Endodermal cell (in vitro differentiated cells): ENCODE measurements at regions not wholly inside any gene's neighbourhood (a gene's known extent, or its start where the extent isn't known, plus 50 kb on each side); places are given as distances from the start of the nearest gene placed in this dataset.

Experiments
- DNase-seq: peaks from one replicate; pipeline ENCODE4 v3.0.0-alpha.2; 2017
- H3K27ac ChIP-seq: 2 replicates; pipeline ENCODE4 v1.5.1; 2013; ENCODE audit warnings: mild to moderate bottlenecking, low read depth, low read length, moderate library complexity
- H3K27me3 ChIP-seq: 2 replicates; pipeline ENCODE4 v1.6.1; 2013; ENCODE audit warnings: mild to moderate bottlenecking, low read length, moderate library complexity; ENCODE audit not compliant: insufficient read depth, control insufficient read depth, poor library complexity, severe bottlenecking
- H3K36me3 ChIP-seq: 2 replicates; pipeline ENCODE4 v1.7.0; 2013; ENCODE audit warnings: mild to moderate bottlenecking, low read length, moderate library complexity; ENCODE audit not compliant: control insufficient read depth, insufficient read depth
- H3K4me1 ChIP-seq: one replicate; pipeline ENCODE4 v1.7.0; 2013; ENCODE audit warnings: low read length; ENCODE audit not compliant: control insufficient read depth, insufficient read depth
- H3K4me3 ChIP-seq: 2 replicates; pipeline ENCODE4 v1.5.1; 2013; ENCODE audit warnings: mild to moderate bottlenecking, low read length, moderate library complexity
- H3K9ac ChIP-seq: 2 replicates; pipeline ENCODE4 v1.6.1; 2013; ENCODE audit warnings: mild to moderate bottlenecking, low read length, moderate library complexity; ENCODE audit not compliant: poor library complexity, severe bottlenecking; ENCODE audit errors: extremely low read depth
- H3K9me3 ChIP-seq: 2 replicates; pipeline ENCODE4 v1.6.1; 2013; ENCODE audit warnings: mild to moderate bottlenecking, low read length, moderate library complexity; ENCODE audit not compliant: control insufficient read depth
- H3K27ac Mint-ChIP-seq: 2 replicates; pipeline ENCODE4 v1.8.0; 2020; ENCODE audit warnings: mixed read lengths
- H3K27me3 Mint-ChIP-seq: 2 replicates; pipeline ENCODE4 v1.8.0; 2021; ENCODE audit warnings: mild to moderate bottlenecking, mixed read lengths; ENCODE audit not compliant: insufficient read depth
- H3K36me3 Mint-ChIP-seq: 2 replicates; pipeline ENCODE4 v1.8.0; 2020; ENCODE audit warnings: low read depth, mixed read lengths
- H3K4me1 Mint-ChIP-seq: 2 replicates; pipeline ENCODE4 v1.8.0; 2020; ENCODE audit warnings: mixed read lengths
- H3K4me3 Mint-ChIP-seq: 2 replicates; pipeline ENCODE4 v1.8.0; 2020; ENCODE audit warnings: mild to moderate bottlenecking, moderate library complexity, mixed read lengths
- H3K9me3 Mint-ChIP-seq: 2 replicates; pipeline ENCODE4 v1.8.0; 2020; ENCODE audit warnings: mild to moderate bottlenecking, mixed read lengths
- CTCF ChIP-seq: fragments of 200-600 bp; sonication (generic); conservative IDR thresholded peaks from 2 replicates; pipeline ENCODE4 v1.5.0; 2021; ENCODE audit warnings: antibody characterized with exemption, mild to moderate bottlenecking
- WGBS, 2 experiments: methylation state at CpG; one replicate each; pipeline versions ENCODE4 v1.1.5 to v1.1.7; 2013; ENCODE audit warnings: missing lambda C conversion rate in 2 of 2, mixed read lengths in 1 of 2; ENCODE audit not compliant: insufficient coverage in 1 of 2, insufficient read length in 1 of 2; 5-methylcytosine and 5-hydroxymethylcytosine counted together

GRCh38 chr21:35682904-35683549 lies 377.3 kb downstream of the SETD4 start:
- no peak for TF ChIP-seq CTCF
- 83 to 96% methylated on average over 1 of the region's 2 CpGs for WGBS, 2 experiments
- no peaks in the 10 kb centered on the region for H3K36me3 ChIP-seq
- no peak overlapping the region for H3K4me3 Mint-ChIP-seq
- no peaks in the 10 kb centered on the region for H3K27me3 ChIP-seq
- no peaks in the 10 kb centered on the region for H3K27me3 Mint-ChIP-seq
- H3K4me3 ChIP-seq: no peak overlapping the region
- H3K9me3 ChIP-seq: no peaks in the 10 kb centered on the region
- no peaks in the 10 kb centered on the region for H3K9me3 Mint-ChIP-seq
- peaks cover 4% of the 10 kb centered on the region for H3K4me1 ChIP-seq
- no peak overlapping the region for H3K27ac ChIP-seq
- no peak overlapping the region for H3K9ac ChIP-seq
- no peak overlapping the region for H3K27ac Mint-ChIP-seq
- no peak for DNase-seq
- no peaks in the 10 kb centered on the region for H3K36me3 Mint-ChIP-seq
- H3K4me1 Mint-ChIP-seq: peaks cover 5% of the 10 kb centered on the region

GRCh38 chr21:35681946-35682345 lies 378.4 kb downstream of the SETD4 start:
- Histone ChIP-seq H3K27me3 (no peaks in the 10 kb centered on the region), H3K9me3 (no peaks in the 10 kb centered on the region), H3K9ac (no peak overlapping the region), H3K4me3 (no peak overlapping the region), H3K27ac (no peak overlapping the region), H3K4me1 (peaks cover 4% of the 10 kb centered on the region), H3K36me3 (no peaks in the 10 kb centered on the region)
- Mint-ChIP-seq H3K9me3 (no peaks in the 10 kb centered on the region), H3K27me3 (no peaks in the 10 kb centered on the region), H3K4me1 (peaks cover 5% of the 10 kb centered on the region), H3K36me3 (no peaks in the 10 kb centered on the region), H3K27ac (no peak overlapping the region), H3K4me3 (no peak overlapping the region)
- 90% methylated on average over 4 to 7 of the region's 7 CpGs for WGBS, 2 experiments
- no peak for TF ChIP-seq CTCF
- no peak for DNase-seq

- H3K36me3 ChIP-seq: no peaks in the 10 kb centered on the region
- peaks cover 5% of the 10 kb centered on the region for H3K4me1 Mint-ChIP-seq
- no peaks in the 10 kb centered on the region for H3K9me3 ChIP-seq
- H3K27ac ChIP-seq: no peak overlapping the region
- 96% methylated on average over 2 of the region's 2 CpGs; no CpG with 5 or more reads in 1 of the 2 experiments for WGBS, 2 experiments
- no peaks in the 10 kb centered on the region for H3K36me3 Mint-ChIP-seq
- no peaks in the 10 kb centered on the region for H3K9me3 Mint-ChIP-seq
- peaks cover 4% of the 10 kb centered on the region for H3K4me1 ChIP-seq
- no peak overlapping the region for H3K4me3 ChIP-seq
- no peaks in the 10 kb centered on the region for H3K27me3 Mint-ChIP-seq
- no peaks in the 10 kb centered on the region for H3K27me3 ChIP-seq
- no peak overlapping the region for H3K9ac ChIP-seq
- no peak for TF ChIP-seq CTCF
- H3K4me3 Mint-ChIP-seq: no peak overlapping the region
- DNase-seq: no peak
- no peak overlapping the region for H3K27ac Mint-ChIP-seq
These were observed 381.2 kb downstream of the SETD4 start for GRCh38 chr21:35679076-35679475.
